T-helper 17 cell (primary cell): ENCODE measurements at regions not wholly inside any gene's neighbourhood (a gene's known extent, or its start where the extent isn't known, plus 50 kb on each side); places are given as distances from the start of the nearest gene placed in this dataset.

Experiments used
- ATAC-seq: fragments of 150-1000 bp; cut with Tn5 transposase; 2 replicates; pipeline ENCODE4 v1.10.0; 2021; ENCODE audit warnings: mild to moderate bottlenecking, moderate library complexity
- DNase-seq, 3 donors: peaks; one replicate each; pipeline versions ENCODE4 v3.0.0 to v3.0.0-alpha.2; 2020 to 2021
- H3K9me3 ChIP-seq: one replicate; pipeline ENCODE4 v1.7.0; 2013; ENCODE audit warnings: low read length, mild to moderate bottlenecking; ENCODE audit not compliant: control insufficient read depth, poor library complexity, severe bottlenecking
- H3K27ac Mint-ChIP-seq: one replicate; pipeline ENCODE4 v1.8.0; 2022; ENCODE audit warnings: mild to moderate bottlenecking, moderate library complexity, mixed read lengths
- H3K27me3 Mint-ChIP-seq: one replicate; pipeline ENCODE4 v1.8.0; 2022; ENCODE audit warnings: mixed read lengths
- H3K36me3 Mint-ChIP-seq: one replicate; pipeline ENCODE4 v1.8.0; 2022; ENCODE audit warnings: low read depth, mixed read lengths
- H3K4me1 Mint-ChIP-seq: one replicate; pipeline ENCODE4 v1.8.0; 2022; ENCODE audit warnings: mild to moderate bottlenecking, mixed read lengths
- H3K4me3 Mint-ChIP-seq: one replicate; pipeline ENCODE4 v1.8.0; 2022; ENCODE audit warnings: mild to moderate bottlenecking, moderate library complexity, mixed read lengths

- Mint-ChIP-seq H3K4me3 (no peak overlapping the region), H3K4me1 (no peaks in the 10 kb centered on the region), H3K27ac (no peak overlapping the region), H3K27me3 (no peaks in the 10 kb centered on the region), H3K36me3 (no peaks in the 10 kb centered on the region)
- ATAC-seq (no peak), DNase-seq (no peak)
- H3K9me3 ChIP-seq, result no peaks in the 10 kb centered on the region
Measured at GRCh38 chr18:39611381-39612100, 2045.9 kb upstream of the CELF4 start.

GRCh38 chr18:39607034-39607433 lies 2041.4 kb upstream of the CELF4 start:
- H3K9me3 ChIP-seq, result no peaks in the 10 kb centered on the region
- Mint-ChIP-seq H3K4me3 (no peak overlapping the region), H3K4me1 (no peaks in the 10 kb centered on the region), H3K27me3 (no peaks in the 10 kb centered on the region), H3K27ac (no peak overlapping the region), H3K36me3 (no peaks in the 10 kb centered on the region)
- no peak for DNase-seq
- no peak for ATAC-seq

GRCh38 chr18:39604836-39605235 lies 2039.2 kb upstream of the CELF4 start:
- H3K27me3 Mint-ChIP-seq, result no peaks in the 10 kb centered on the region
- H3K4me3 Mint-ChIP-seq, result no peak overlapping the region
- no peaks in the 10 kb centered on the region for H3K4me1 Mint-ChIP-seq
- ATAC-seq (no peak), DNase-seq (no peak)
- no peaks in the 10 kb centered on the region for H3K9me3 ChIP-seq
- no peaks in the 10 kb centered on the region for H3K36me3 Mint-ChIP-seq
- H3K27ac Mint-ChIP-seq, result no peak overlapping the region

GRCh38 chr18:39602131-39602530 lies 2036.5 kb upstream of the CELF4 start:
- H3K27me3 Mint-ChIP-seq, result no peaks in the 10 kb centered on the region
- H3K36me3 Mint-ChIP-seq, result no peaks in the 10 kb centered on the region
- H3K4me3 Mint-ChIP-seq, result no peak overlapping the region
- H3K27ac Mint-ChIP-seq, result no peak overlapping the region
- no peaks in the 10 kb centered on the region for H3K9me3 ChIP-seq
- H3K4me1 Mint-ChIP-seq, result no peaks in the 10 kb centered on the region
- DNase-seq, result no peak
- no peak for ATAC-seq

- ATAC-seq, result no peak
- Mint-ChIP-seq H3K4me1 (no peaks in the 10 kb centered on the region), H3K27me3 (no peaks in the 10 kb centered on the region), H3K36me3 (no peaks in the 10 kb centered on the region), H3K4me3 (no peak overlapping the region), H3K27ac (no peak overlapping the region)
- no peak for DNase-seq
- H3K9me3 ChIP-seq, result no peaks in the 10 kb centered on the region
Measured at GRCh38 chr18:39600894-39601293, 2035.3 kb upstream of the CELF4 start.

GRCh38 chr18:39599251-39599650 lies 2033.7 kb upstream of the CELF4 start:
- H3K36me3 Mint-ChIP-seq, result no peaks in the 10 kb centered on the region
- H3K27ac Mint-ChIP-seq, result no peak overlapping the region
- no peaks in the 10 kb centered on the region for H3K4me1 Mint-ChIP-seq
- ATAC-seq (no peak), DNase-seq (no peak)
- no peaks in the 10 kb centered on the region for H3K27me3 Mint-ChIP-seq
- no peak overlapping the region for H3K4me3 Mint-ChIP-seq
- H3K9me3 ChIP-seq, result no peaks in the 10 kb centered on the region

GRCh38 chr18:39596891-39597290 lies 2031.3 kb upstream of the CELF4 start:
- no peak overlapping the region for H3K27ac Mint-ChIP-seq

GRCh38 chr18:39596221-39596620 lies 2030.6 kb upstream of the CELF4 start:
- no peaks in the 10 kb centered on the region for H3K9me3 ChIP-seq
- DNase-seq (no peak), ATAC-seq (no peak)
- no peaks in the 10 kb centered on the region for H3K36me3 Mint-ChIP-seq
- no peaks in the 10 kb centered on the region for H3K4me1 Mint-ChIP-seq
- no peak overlapping the region for H3K4me3 Mint-ChIP-seq
- H3K27me3 Mint-ChIP-seq, result no peaks in the 10 kb centered on the region
- H3K27ac Mint-ChIP-seq, result no peak overlapping the region

More at GRCh38 chr18:39596891-39597290, 2031.3 kb upstream of the CELF4 start:
- Mint-ChIP-seq H3K36me3 (no peaks in the 10 kb centered on the region), H3K4me3 (no peak overlapping the region), H3K27me3 (no peaks in the 10 kb centered on the region), H3K4me1 (no peaks in the 10 kb centered on the region)
- ATAC-seq (no peak), DNase-seq (no peak)
- H3K9me3 ChIP-seq, result no peaks in the 10 kb centered on the region

GRCh38 chr18:39594206-39594605 lies 2028.6 kb upstream of the CELF4 start:
- DNase-seq (no peak), ATAC-seq (no peak)
- Mint-ChIP-seq H3K27ac (no peak overlapping the region), H3K4me3 (no peak overlapping the region), H3K4me1 (no peaks in the 10 kb centered on the region), H3K36me3 (no peaks in the 10 kb centered on the region), H3K27me3 (no peaks in the 10 kb centered on the region)
- no peaks in the 10 kb centered on the region for H3K9me3 ChIP-seq

- H3K4me3 Mint-ChIP-seq, result no peak overlapping the region
Measured at GRCh38 chr18:39591649-39592048, 2026.1 kb upstream of the CELF4 start.

GRCh38 chr18:39589496-39589895 lies 2023.9 kb upstream of the CELF4 start:
- Mint-ChIP-seq H3K27ac (no peak overlapping the region), H3K27me3 (no peaks in the 10 kb centered on the region), H3K4me1 (no peaks in the 10 kb centered on the region), H3K36me3 (no peaks in the 10 kb centered on the region), H3K4me3 (no peak overlapping the region)
- no peaks in the 10 kb centered on the region for H3K9me3 ChIP-seq
- DNase-seq (no peak), ATAC-seq (no peak)

More at GRCh38 chr18:39591649-39592048, 2026.1 kb upstream of the CELF4 start:
- Mint-ChIP-seq H3K27me3 (no peaks in the 10 kb centered on the region), H3K27ac (no peak overlapping the region), H3K4me1 (no peaks in the 10 kb centered on the region), H3K36me3 (no peaks in the 10 kb centered on the region)
- ATAC-seq, result no peak
- no peak for DNase-seq
- H3K9me3 ChIP-seq, result no peaks in the 10 kb centered on the region

GRCh38 chr18:39587586-39587985 lies 2022.0 kb upstream of the CELF4 start:
- H3K4me1 Mint-ChIP-seq, result no peaks in the 10 kb centered on the region
- no peak for ATAC-seq

GRCh38 chr18:39586741-39587140 lies 2021.1 kb upstream of the CELF4 start:
- no peak overlapping the region for H3K4me3 Mint-ChIP-seq
- H3K4me1 Mint-ChIP-seq, result no peaks in the 10 kb centered on the region
- H3K27me3 Mint-ChIP-seq, result no peaks in the 10 kb centered on the region
- H3K36me3 Mint-ChIP-seq, result no peaks in the 10 kb centered on the region
- DNase-seq (no peak), ATAC-seq (no peak)
- H3K27ac Mint-ChIP-seq, result no peak overlapping the region
- H3K9me3 ChIP-seq, result no peaks in the 10 kb centered on the region

More at GRCh38 chr18:39587586-39587985, 2022.0 kb upstream of the CELF4 start:
- H3K9me3 ChIP-seq, result no peaks in the 10 kb centered on the region
- no peak for DNase-seq
- Mint-ChIP-seq H3K36me3 (no peaks in the 10 kb centered on the region), H3K27me3 (no peaks in the 10 kb centered on the region), H3K27ac (no peak overlapping the region), H3K4me3 (no peak overlapping the region)

GRCh38 chr18:39574897-39575296 lies 2009.3 kb upstream of the CELF4 start:
- no peaks in the 10 kb centered on the region for H3K36me3 Mint-ChIP-seq
- no peak overlapping the region for H3K27ac Mint-ChIP-seq
- no peaks in the 10 kb centered on the region for H3K9me3 ChIP-seq
- no peak for ATAC-seq
- H3K27me3 Mint-ChIP-seq, result no peaks in the 10 kb centered on the region
- DNase-seq, result no peak
- no peak overlapping the region for H3K4me3 Mint-ChIP-seq
- H3K4me1 Mint-ChIP-seq, result no peaks in the 10 kb centered on the region
